Heart left ventricle (tissue), 16 donors: ENCODE measurements at regions not wholly inside any gene's neighbourhood (a gene's known extent, or its start where the extent isn't known, plus 50 kb on each side); places are given as distances from the start of the nearest gene placed in this dataset.
"Not testable (repeated sequence)": the region's sequence is repeated elsewhere in the genome, so short reads cannot be mapped to it uniquely, and the experiment has no call there.

Experiments
- ATAC-seq, 4 donors: fragments of 200-7000 bp; cut with Tn5 transposase; one replicate each; pipeline ENCODE4 v1.9.1; 2020 to 2022; ENCODE audit warnings: moderate library complexity in 4 of 4, mild to moderate bottlenecking in 3 of 4, moderate number of reproducible peaks in 1 of 4
- DNase-seq, 5 donors: peaks; one replicate each; pipeline ENCODE4 v3.0.0-alpha.2; 2020
- H3K27ac ChIP-seq, 12 donors: fragments of 200-600 bp; sonication (generic) in 4 of 12; one replicate each; pipeline versions ENCODE4 v1.5.0 to v1.8.0; 2016 to 2022; ENCODE audit warnings: mild to moderate bottlenecking in 2 of 12
- H3K27me3 ChIP-seq, 9 donors: fragments of 200-600 bp; sonication (generic) in 2 of 9; one replicate each; pipeline versions ENCODE4 v1.5.1 to v1.8.0; 2016 to 2022; ENCODE audit warnings: mild to moderate bottlenecking in 3 of 9
- H3K36me3 ChIP-seq, 9 donors: fragments of 200-600 bp; sonication (generic) in 2 of 9; one replicate each; pipeline versions ENCODE4 v1.5.0 to v1.8.0; 2018 to 2022; ENCODE audit warnings: mild to moderate bottlenecking in 2 of 9
- H3K4me1 ChIP-seq, 12 donors: fragments of 200-600 bp; sonication (generic) in 4 of 12; one replicate each; pipeline versions ENCODE4 v1.5.0 to v1.8.0; 2016 to 2022; ENCODE audit warnings: mild to moderate bottlenecking in 3 of 12
- H3K4me3 ChIP-seq, 12 donors: fragments of 200-600 bp; sonication (generic) in 4 of 12; one replicate each; pipeline versions ENCODE4 v1.5.0 to v1.8.0; 2017 to 2022; ENCODE audit warnings: mild to moderate bottlenecking in 9 of 12, moderate library complexity in 4 of 12
- H3K9me3 ChIP-seq, 12 donors: fragments of 200-600 bp; sonication (generic) in 4 of 12; one replicate each; pipeline versions ENCODE4 v1.5.0 to v1.8.0; 2016 to 2022; ENCODE audit warnings: mild to moderate bottlenecking in 1 of 12
- POLR2A ChIP-seq, 2 donors: fragments of 450-650 bp; IDR thresholded peaks; one replicate each; pipeline ENCODE4 v1.6.1; 2017; ENCODE audit warnings: antibody characterized with exemption in 2 of 2, mild to moderate bottlenecking in 2 of 2, moderate library complexity in 2 of 2
- WGBS, 4 donors: extraction: QIAGEN DNeasy Blood & Tissue Kit in 2 of 4; methylation state at CpG; one replicate each; pipeline versions ENCODE4 v1.1.5 to v1.1.7; 2013 to 2018; 5-methylcytosine and 5-hydroxymethylcytosine counted together
- intact Hi-C, 10 donors: fragments of 100-400 bp; cut with DNase I; formaldehyde crosslinking; loops; one replicate each; pipeline versions ENCODE4 v1.11.1 to v1.14.2; 2022
- TF ChIP-seq, protein P1 (sequence below), 12 donors: fragments of 200-600 bp; sonication (generic) in 4 of 12; IDR thresholded peaks; one replicate each; pipeline versions ENCODE4 v1.5.0 to v1.8.0; 2018 to 2022; ENCODE audit warnings: antibody characterized with exemption in 12 of 12, mild to moderate bottlenecking in 5 of 12
- donor health status: ischemic (EF 13 %, LVEDD 7.1; RV severe dilation, severe dysfunction).
- donor health status: healthy with polysubstance abuse.
- donor health status: DM: no; HTN: yes; CAD: no.
- donor health status: DM: no; HTN: no; CAD: no.
- donor health status: ischemic (EF 25% LVEDD 6.9; RV normal size, moderate dysfunction).
- donor health status: ischemic (EF 25% LVEDD 5.7; RV mildly dilated, moderate dysfunction).
- donor health status: healthy.
- donor health status: DM: yes; HTN: yes; CAD: no.
- donor health status: ischemic (EF 35%, LVEDD 5.7; RV mildly dilated, moderate dysfunction).
- donor health status: nonischemic (EF 11% LVEDD 7.7; RV severe dilation, severe dysfunction).
- donor health status: DM: yes; HTN: yes; CAD: no.
- donor health status: PGD.
- donor health status: ischemic (EF 29% LVEDD 5.4; RV normal size, mild dysfunction).
- donor health status: nonischemic (EF 23%, LVEDD 6.1; RV moderate dilation, normal function).

DNA sequence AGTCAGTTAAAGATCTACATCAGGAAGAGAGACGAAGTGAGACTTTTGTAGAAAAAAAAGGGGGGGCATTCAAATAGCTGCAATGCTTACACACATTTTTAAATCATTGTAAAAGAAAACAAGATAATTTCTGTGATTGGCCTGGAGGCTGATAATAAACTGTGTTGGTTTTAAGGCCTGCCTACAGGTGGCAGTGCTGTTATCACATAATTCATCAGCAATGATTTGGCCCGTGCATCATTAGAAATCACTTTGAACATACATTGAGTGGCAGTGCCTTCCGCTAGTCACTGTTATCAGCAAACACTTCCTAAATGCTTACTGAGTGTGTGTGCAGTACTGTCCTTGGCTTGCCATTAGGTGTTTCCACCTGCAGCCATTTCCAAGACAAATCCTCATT lies 831.9 kb downstream of the TRIML1 start:
- Histone ChIP-seq H3K9me3 (peaks cover 0 to 3% (median 0%) of the 10 kb centered on the region in 12 donors), H3K27me3 (no peaks in the 10 kb centered on the region), H3K36me3 (no peaks in the 10 kb centered on the region), H3K4me3 (no peak overlapping the region), H3K27ac (no peak overlapping the region), H3K4me1 (no peaks in the 10 kb centered on the region)
- ATAC-seq, result no peak
- WGBS, 4 donors, result 23 to 50% (median 42%) methylated on average over 2 to 3 of the region's 3 CpGs
- DNase-seq, result no peak
- no peak for TF ChIP-seq POLR2A (IDR thresholded peaks at IDR 0.05)
- TF ChIP-seq, protein P1, sequence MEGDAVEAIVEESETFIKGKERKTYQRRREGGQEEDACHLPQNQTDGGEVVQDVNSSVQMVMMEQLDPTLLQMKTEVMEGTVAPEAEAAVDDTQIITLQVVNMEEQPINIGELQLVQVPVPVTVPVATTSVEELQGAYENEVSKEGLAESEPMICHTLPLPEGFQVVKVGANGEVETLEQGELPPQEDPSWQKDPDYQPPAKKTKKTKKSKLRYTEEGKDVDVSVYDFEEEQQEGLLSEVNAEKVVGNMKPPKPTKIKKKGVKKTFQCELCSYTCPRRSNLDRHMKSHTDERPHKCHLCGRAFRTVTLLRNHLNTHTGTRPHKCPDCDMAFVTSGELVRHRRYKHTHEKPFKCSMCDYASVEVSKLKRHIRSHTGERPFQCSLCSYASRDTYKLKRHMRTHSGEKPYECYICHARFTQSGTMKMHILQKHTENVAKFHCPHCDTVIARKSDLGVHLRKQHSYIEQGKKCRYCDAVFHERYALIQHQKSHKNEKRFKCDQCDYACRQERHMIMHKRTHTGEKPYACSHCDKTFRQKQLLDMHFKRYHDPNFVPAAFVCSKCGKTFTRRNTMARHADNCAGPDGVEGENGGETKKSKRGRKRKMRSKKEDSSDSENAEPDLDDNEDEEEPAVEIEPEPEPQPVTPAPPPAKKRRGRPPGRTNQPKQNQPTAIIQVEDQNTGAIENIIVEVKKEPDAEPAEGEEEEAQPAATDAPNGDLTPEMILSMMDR (IDR thresholded peaks at IDR 0.05), result peak in 5 of 12 donors; percentile 13 to 25 (median 16)
- intact Hi-C loops, result no loop called here

DNA sequence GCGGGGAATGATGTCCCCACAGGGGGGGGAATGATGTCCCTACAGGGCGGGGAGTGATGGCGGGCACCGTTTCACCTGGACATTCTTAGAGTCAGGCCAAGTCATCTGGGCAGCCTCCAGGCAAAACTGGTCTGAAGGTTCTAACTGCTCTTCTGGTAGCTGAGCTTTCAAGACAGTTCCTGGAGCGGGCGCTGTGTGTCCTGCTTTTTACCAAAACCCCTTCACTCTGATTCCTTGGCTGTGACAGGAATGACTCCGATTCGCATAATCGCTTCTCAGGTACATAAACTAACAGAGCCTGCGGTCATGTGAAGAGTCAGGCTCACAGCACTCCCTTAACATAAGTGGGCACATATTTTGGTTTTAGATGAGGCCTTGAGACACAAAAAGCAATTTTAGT lies 836.0 kb downstream of the TRIML1 start:
- ATAC-seq, result no peak
- no peaks in the 10 kb centered on the region for H3K4me1 ChIP-seq
- H3K27ac ChIP-seq, result no peak overlapping the region
- intact Hi-C loops, result no loop called here
- WGBS, 4 donors, result 92 to 98% (median 96%) methylated on average over 9 to 10 of the region's 10 CpGs
- no peaks in the 10 kb centered on the region for H3K36me3 ChIP-seq
- no peaks in the 10 kb centered on the region for H3K27me3 ChIP-seq
- TF ChIP-seq POLR2A (IDR thresholded peaks at IDR 0.05), result no peak
- TF ChIP-seq, protein P1 (IDR thresholded peaks at IDR 0.05), result no peak
- H3K9me3 ChIP-seq, result no peaks in the 10 kb centered on the region
- no peak overlapping the region for H3K4me3 ChIP-seq
- DNase-seq, result no peak

DNA sequence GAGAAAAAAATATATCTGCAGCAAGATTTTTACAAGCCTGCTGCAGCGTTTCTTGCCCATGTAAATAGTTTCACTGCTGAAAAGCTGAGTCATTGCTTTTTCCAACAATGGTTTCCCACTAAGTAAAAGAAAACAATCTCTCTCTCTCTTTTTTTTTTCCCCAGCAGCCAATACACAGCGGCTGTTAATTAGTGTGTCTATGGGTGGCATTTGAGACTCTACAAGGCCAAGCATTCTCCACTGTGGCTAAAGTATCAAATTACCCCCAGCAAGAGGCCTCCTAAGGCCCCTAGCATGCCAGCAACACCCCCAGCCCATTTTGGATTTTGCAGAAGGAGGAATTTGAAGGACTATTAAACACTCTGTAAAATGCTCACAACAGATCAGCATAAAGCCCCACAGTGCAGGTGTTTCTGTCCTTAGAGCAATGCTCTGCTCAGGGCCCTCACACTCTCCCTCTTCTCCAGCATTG lies 837.4 kb downstream of the TRIML1 start:
- no peaks in the 10 kb centered on the region for H3K36me3 ChIP-seq
- no peak overlapping the region for H3K4me3 ChIP-seq
- intact Hi-C loops, result no loop called here
- DNase-seq (no peak), ATAC-seq (no peak)
- H3K4me1 ChIP-seq, result no peaks in the 10 kb centered on the region
- H3K9me3 ChIP-seq, result no peaks in the 10 kb centered on the region
- H3K27ac ChIP-seq, result no peak overlapping the region
- H3K27me3 ChIP-seq, result no peaks in the 10 kb centered on the region
- TF ChIP-seq, protein P1 (IDR thresholded peaks at IDR 0.05), result no peak
- no peak for TF ChIP-seq POLR2A (IDR thresholded peaks at IDR 0.05)
- WGBS, 4 donors, result 8 to 19% (median 16%) methylated on average over 2 of the region's 2 CpGs

DNA sequence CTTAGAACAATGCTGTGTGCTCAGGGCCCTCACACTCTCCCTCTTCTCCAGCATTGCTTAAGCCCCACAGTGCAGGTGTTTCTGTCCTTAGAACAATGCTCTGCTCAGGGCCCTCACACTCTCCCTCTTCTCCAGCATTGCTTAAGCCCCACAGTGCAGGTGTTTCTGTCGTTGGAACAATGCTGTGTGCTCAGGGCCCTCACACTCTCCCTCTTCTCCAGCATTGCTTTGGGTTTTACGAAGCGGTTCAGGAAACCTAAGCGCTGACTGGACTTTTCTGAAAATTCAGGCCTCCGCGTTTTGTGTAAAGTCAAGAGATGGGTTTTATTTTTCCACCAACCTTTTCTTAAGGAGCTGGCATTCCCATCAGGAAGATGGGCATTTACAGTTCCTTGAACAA lies 838.0 kb downstream of the TRIML1 start:
- DNase-seq, H3K36me3 ChIP-seq, intact Hi-C loops, H3K27me3 ChIP-seq, H3K4me3 ChIP-seq, H3K9me3 ChIP-seq, ATAC-seq, H3K27ac ChIP-seq, H3K4me1 ChIP-seq: not testable (repeated sequence)
- WGBS, 4 donors, result 81 to 87% (median 85%) methylated on average over 6 of the region's 6 CpGs

DNA sequence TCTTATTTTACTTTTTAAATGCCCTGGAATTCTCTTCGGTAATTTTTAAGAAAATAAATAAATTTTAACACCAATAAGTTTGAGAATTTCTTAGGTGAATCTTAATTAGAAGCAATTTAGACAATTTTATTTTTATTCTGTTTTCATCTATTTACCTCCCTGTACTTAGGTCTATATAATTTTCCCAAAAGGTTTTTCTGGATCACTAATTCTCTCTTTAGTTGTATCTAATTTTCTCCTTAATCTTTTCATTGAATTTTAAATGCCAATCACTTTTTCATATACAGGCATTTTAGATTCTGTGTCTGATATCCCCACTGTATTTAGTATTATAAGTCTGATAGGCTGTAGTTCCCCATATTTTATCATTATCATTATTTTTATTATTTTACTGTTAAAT lies 845.3 kb downstream of the TRIML1 start:
- no peak overlapping the region for H3K4me3 ChIP-seq
- DNase-seq, result no peak
- H3K4me1 ChIP-seq, result no peaks in the 10 kb centered on the region
- no peaks in the 10 kb centered on the region for H3K27me3 ChIP-seq
- no peak for ATAC-seq
- peaks cover 0 to 19% (median 6%) of the 10 kb centered on the region in 12 donors for H3K9me3 ChIP-seq
- H3K27ac ChIP-seq, result no peak overlapping the region
- intact Hi-C loops, result no loop called here
- no peak for TF ChIP-seq POLR2A (IDR thresholded peaks at IDR 0.05)
- TF ChIP-seq, protein P1 (IDR thresholded peaks at IDR 0.05), result no peak
- H3K36me3 ChIP-seq, result no peaks in the 10 kb centered on the region
- WGBS, 4 donors, result 83 to 92% (median 84%) methylated on average over 1 of the region's 1 CpG
